ENCODE measurements at regions not wholly inside any gene's neighbourhood (a gene's known extent, or its start where the extent isn't known, plus 50 kb on each side); places are given as distances from the start of the nearest gene placed in this dataset.
"Not testable (repeated sequence)": the region's sequence is repeated elsewhere in the genome, so short reads cannot be mapped to it uniquely, and the experiment has no call there.

DNA sequence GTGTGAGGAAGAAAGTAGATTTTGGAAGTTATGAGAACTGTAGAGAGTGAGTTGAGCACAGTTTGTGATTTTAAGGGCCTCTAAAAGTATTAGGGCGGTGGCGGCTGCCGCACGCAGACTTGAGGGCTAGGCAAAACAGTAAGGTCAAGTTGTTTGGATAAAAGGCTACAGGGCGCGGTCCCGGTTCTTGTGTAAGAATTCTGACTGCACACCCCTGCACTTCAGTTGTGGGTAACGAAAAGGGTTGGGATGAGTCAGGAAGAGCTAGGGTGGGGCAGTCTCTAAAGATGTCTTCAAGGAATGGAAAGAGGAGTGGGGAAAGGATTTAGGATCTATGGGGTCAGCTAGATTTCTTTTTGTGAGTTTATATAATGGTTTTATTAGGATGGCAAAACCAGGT is 218.1 kb upstream of the ACO1 start:
- 50% methylated on average over 1 of the region's 8 CpGs; no CpG with 5 or more reads in 1 of the 2 experiments for WGBS, 2 experiments (ENCODE audit: extremely low coverage in 2 of 2, insufficient read length in 1 of 2)
- dilution Hi-C loops (cut with HindIII; ENCODE audit: low sequenced_read_pairs, unreplicated experiment); H2AFZ ChIP-seq (replicated peaks; ENCODE audit: low read length, poor library complexity): not testable (repeated sequence)

More for the DNA sequence above, 218.1 kb upstream of the ACO1 start:
- H4K91ac ChIP-seq (ENCODE audit: insufficient read depth, low read depth, low read length); H3K9me1 ChIP-seq (ENCODE audit: insufficient read depth, low read length); H2BK120ac ChIP-seq (ENCODE audit: low read depth, low read length); H3K27me3 ChIP-seq (ENCODE audit: control insufficient read depth, insufficient read depth, low read length); H2AK9ac ChIP-seq (replicated peaks; ENCODE audit: low read depth, low read length, poor library complexity); H4K8ac ChIP-seq (ENCODE audit: low read depth in 2 of 2, low read length in 2 of 2); H3K9me3 ChIP-seq (ENCODE audit: control insufficient read depth, insufficient read depth, low read length); H3K79me1 ChIP-seq (ENCODE audit: low read depth in 1 of 2, low read length in 2 of 2); H2BK5ac ChIP-seq (ENCODE audit: low read depth, low read length, poor library complexity, severe bottlenecking); H4K20me1 ChIP-seq (ENCODE audit: insufficient read depth, low read length); intact Hi-C loops (cut with micrococcal nuclease); H3K4me3 ChIP-seq (ENCODE audit: insufficient read depth, low read depth, low read length); H3K4me2 ChIP-seq (ENCODE audit: low read depth, low read length); H2BK15ac ChIP-seq (ENCODE audit: low read depth, low read length); H3K4me1 ChIP-seq (ENCODE audit: control insufficient read depth, insufficient read depth, low read length); H4K5ac ChIP-seq (ENCODE audit: low read depth, low read length); H3K27ac ChIP-seq (ENCODE audit: insufficient read depth, low read length); H3K56ac ChIP-seq (ENCODE audit: extremely low read depth, insufficient read depth, low read length); CTCF ChIA-PET; H3K9ac ChIP-seq (ENCODE audit: low read depth, low read length); H3K36me3 ChIP-seq (ENCODE audit: control insufficient read depth, insufficient read depth, low read length); H3K23ac ChIP-seq (ENCODE audit: low read depth, low read length); H2BK20ac ChIP-seq (ENCODE audit: low read depth, low read length); H3K18ac ChIP-seq (ENCODE audit: low read depth, low read length); H3K14ac ChIP-seq (replicated peaks; ENCODE audit: low read depth, low read length); H2AK5ac ChIP-seq (ENCODE audit: low read depth, low read length); DNase-seq; POLR2A ChIA-PET (ENCODE audit: unreplicated experiment); ATAC-seq (ENCODE audit: low read depth); BruUV-seq (replicated peaks); H3K4ac ChIP-seq (ENCODE audit: low read depth, low read length): not testable (repeated sequence)
- in situ Hi-C loops (cut with MboI; ENCODE audit: low sequenced_read_pairs) = loop anchor here (25.0 kb wide), 1 partner anchor 96 kb away; no protein-coding TSS in a partner anchor
